ENCODE measurements at regions not wholly inside any gene's neighbourhood (a gene's known extent, or its start where the extent isn't known, plus 50 kb on each side); places are given as distances from the start of the nearest gene placed in this dataset.

DNA sequence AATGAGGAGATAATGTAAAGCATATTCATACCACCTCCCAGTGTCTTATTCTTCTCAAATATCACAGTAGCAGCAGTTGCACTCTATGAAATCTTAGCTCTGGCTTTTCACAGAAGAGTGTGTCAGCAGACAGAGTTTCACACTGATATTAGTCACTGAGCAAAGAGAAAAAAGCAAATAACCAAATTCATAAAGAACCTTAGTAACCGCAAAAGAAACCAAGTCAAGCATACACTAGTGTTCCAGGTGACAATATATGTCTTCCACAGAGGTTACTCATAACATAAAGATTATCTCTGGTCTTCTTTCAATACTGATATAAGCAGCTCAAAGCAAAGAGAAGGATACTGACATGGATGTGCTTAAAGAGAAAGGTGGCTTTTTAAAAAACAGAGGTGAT is 181.7 kb upstream of the EDNRA start:
- DNase-seq (ENCODE audit: low spot score): no peak
- Mint-ChIP-seq H3K4me1 (ENCODE audit: unreplicated experiment) (no peaks in the 10 kb centered on the region), H3K27me3 (ENCODE audit: unreplicated experiment) (no peaks in the 10 kb centered on the region), H3K36me3 (ENCODE audit: low read depth, unreplicated experiment) (no peaks in the 10 kb centered on the region), H3K9me3 (ENCODE audit: unreplicated experiment) (no peaks in the 10 kb centered on the region), H3K27ac (ENCODE audit: unreplicated experiment) (no peak overlapping the region), H3K4me3 (ENCODE audit: unreplicated experiment) (no peak overlapping the region)
- TF ChIP-seq, protein P1, sequence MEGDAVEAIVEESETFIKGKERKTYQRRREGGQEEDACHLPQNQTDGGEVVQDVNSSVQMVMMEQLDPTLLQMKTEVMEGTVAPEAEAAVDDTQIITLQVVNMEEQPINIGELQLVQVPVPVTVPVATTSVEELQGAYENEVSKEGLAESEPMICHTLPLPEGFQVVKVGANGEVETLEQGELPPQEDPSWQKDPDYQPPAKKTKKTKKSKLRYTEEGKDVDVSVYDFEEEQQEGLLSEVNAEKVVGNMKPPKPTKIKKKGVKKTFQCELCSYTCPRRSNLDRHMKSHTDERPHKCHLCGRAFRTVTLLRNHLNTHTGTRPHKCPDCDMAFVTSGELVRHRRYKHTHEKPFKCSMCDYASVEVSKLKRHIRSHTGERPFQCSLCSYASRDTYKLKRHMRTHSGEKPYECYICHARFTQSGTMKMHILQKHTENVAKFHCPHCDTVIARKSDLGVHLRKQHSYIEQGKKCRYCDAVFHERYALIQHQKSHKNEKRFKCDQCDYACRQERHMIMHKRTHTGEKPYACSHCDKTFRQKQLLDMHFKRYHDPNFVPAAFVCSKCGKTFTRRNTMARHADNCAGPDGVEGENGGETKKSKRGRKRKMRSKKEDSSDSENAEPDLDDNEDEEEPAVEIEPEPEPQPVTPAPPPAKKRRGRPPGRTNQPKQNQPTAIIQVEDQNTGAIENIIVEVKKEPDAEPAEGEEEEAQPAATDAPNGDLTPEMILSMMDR (IDR thresholded peaks at IDR 0.05; ENCODE audit: unreplicated experiment): no peak

DNA sequence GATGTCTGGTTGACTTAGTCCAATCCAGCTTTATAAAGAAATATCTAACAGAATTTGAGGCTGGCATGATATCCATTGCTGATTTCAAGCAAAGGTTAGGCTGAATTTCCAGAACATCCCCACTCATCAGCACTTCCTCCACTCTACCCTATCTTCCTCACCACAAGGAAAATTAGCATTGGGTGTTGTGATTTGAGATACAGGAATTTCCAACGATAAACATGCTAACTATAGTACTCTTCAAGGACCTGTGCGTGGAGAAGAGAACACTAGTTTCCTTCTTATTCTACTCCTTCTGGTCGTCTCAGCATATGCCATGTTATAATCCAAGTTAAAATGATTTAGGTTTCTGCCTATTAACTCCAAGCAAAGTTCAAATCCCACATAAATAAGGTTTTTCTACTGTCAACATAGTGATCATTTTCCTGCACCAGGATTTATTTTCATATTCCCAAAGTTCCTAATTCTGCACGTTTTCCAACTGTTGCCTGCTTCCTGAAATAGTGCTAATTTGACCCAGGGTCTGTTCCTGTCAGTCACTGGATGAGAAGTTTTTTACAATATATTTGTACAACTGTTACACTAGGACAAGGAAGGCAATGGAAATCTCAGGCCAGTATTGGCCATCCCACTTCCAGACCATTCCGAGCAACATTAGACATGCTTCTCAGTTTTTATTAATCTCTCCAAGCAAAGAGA is 177.6 kb upstream of the EDNRA start:
- no peaks in the 10 kb centered on the region for H3K9me3 Mint-ChIP-seq (ENCODE audit: unreplicated experiment)
- no peak overlapping the region for H3K27ac Mint-ChIP-seq (ENCODE audit: unreplicated experiment)

DNA sequence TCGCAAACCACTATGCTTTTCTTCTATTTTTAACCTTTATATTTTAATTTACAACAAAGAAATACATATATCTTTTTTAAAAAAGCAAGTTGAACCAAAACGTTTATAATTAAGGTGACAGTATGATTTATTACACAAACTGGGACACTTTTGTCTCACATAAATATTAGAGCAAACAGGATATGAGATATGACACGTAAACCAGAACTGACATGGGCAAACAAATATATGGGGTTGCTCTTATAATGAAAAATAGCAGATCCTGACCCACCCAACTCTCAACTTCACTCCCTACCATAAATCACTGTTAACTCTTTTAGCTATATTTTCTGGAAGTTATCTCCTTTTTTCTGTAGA is 177.0 kb upstream of the EDNRA start:
- no peak overlapping the region for H3K27ac Mint-ChIP-seq (ENCODE audit: unreplicated experiment)
- no peak for DNase-seq (ENCODE audit: low spot score)
- H3K9me3 Mint-ChIP-seq (ENCODE audit: unreplicated experiment): no peaks in the 10 kb centered on the region
- H3K4me1 Mint-ChIP-seq (ENCODE audit: unreplicated experiment): no peaks in the 10 kb centered on the region
- H3K27me3 Mint-ChIP-seq (ENCODE audit: unreplicated experiment): no peaks in the 10 kb centered on the region
- no peaks in the 10 kb centered on the region for H3K36me3 Mint-ChIP-seq (ENCODE audit: low read depth, unreplicated experiment)
- TF ChIP-seq, protein P1 (IDR thresholded peaks at IDR 0.05; ENCODE audit: unreplicated experiment): no peak
- H3K4me3 Mint-ChIP-seq (ENCODE audit: unreplicated experiment): no peak overlapping the region

More for the DNA sequence above, 177.6 kb upstream of the EDNRA start:
- Mint-ChIP-seq H3K27me3 (ENCODE audit: unreplicated experiment) (no peaks in the 10 kb centered on the region), H3K36me3 (ENCODE audit: low read depth, unreplicated experiment) (no peaks in the 10 kb centered on the region), H3K4me1 (ENCODE audit: unreplicated experiment) (no peaks in the 10 kb centered on the region), H3K4me3 (ENCODE audit: unreplicated experiment) (no peak overlapping the region)
- DNase-seq (ENCODE audit: low spot score): no peak
- TF ChIP-seq, protein P1 (IDR thresholded peaks at IDR 0.05; ENCODE audit: unreplicated experiment): no peak

DNA sequence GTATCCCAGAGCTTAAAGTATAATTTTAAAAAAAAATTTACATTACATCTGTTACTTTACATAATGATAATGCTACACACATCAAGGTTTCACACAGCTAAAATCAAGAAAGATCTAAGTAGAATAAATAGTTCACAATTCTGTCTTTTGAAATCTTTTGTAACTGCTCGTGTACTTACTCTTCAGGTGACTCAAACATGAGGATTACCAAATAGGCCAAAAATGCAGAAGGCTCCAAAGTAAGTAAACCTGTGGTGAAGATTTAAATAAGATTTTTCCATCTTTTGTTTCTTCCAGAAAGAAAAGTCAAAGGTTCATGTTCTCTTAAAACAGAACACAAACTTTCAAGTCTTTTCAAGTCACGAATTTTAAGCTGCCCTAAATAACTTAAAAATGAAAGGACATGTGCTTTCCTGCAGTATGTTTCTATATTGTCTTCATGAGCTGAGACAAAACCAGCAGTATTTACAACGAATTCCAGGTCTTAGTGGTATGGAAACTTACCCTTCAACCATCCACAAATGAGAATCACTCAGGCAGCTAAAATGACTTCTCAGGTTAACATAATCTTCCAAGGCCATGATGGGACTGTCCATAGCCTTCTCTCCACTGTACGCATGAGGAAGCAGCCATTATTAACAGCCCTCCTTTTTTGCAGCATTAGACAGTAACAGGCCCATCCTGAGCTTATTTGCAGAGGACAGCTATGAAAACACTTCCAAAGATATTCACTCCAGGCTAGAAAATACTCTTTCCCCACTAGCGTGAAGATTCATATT is 172.8 kb upstream of the EDNRA start:
- no peaks in the 10 kb centered on the region for H3K4me1 Mint-ChIP-seq (ENCODE audit: unreplicated experiment)
- no peak overlapping the region for H3K27ac Mint-ChIP-seq (ENCODE audit: unreplicated experiment)
- no peaks in the 10 kb centered on the region for H3K9me3 Mint-ChIP-seq (ENCODE audit: unreplicated experiment)
- H3K4me3 Mint-ChIP-seq (ENCODE audit: unreplicated experiment): no peak overlapping the region
- no peaks in the 10 kb centered on the region for H3K36me3 Mint-ChIP-seq (ENCODE audit: low read depth, unreplicated experiment)
- peaks cover 1% of the 10 kb centered on the region for H3K27me3 Mint-ChIP-seq (ENCODE audit: unreplicated experiment)
- TF ChIP-seq, protein P1 (IDR thresholded peaks at IDR 0.05; ENCODE audit: unreplicated experiment): no peak
- no peak for DNase-seq (ENCODE audit: low spot score)

DNA sequence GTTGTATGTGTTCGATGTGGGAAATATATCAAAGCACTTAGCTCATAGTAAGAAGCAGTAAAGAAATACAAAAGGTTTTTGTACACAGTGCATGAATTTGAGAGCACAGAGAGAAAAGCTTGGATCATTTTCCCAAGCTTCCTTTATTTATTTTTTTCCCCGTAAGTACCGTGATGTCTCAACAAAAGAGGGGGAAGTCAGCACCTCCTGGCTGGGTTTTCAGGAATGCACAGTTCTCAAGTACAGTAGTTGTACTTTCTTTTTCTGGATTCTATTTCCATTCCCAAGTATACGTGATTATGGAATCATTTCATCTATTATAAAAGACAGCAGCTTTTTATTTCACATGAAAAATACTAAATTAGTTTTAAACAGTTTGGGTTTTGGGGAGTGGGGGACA is 171.5 kb upstream of the EDNRA start:
- no peak for DNase-seq (ENCODE audit: low spot score)
- Mint-ChIP-seq H3K9me3 (ENCODE audit: unreplicated experiment) (no peaks in the 10 kb centered on the region), H3K36me3 (ENCODE audit: low read depth, unreplicated experiment) (no peaks in the 10 kb centered on the region), H3K27me3 (ENCODE audit: unreplicated experiment) (peaks cover 1% of the 10 kb centered on the region), H3K4me3 (ENCODE audit: unreplicated experiment) (no peak overlapping the region), H3K4me1 (ENCODE audit: unreplicated experiment) (no peaks in the 10 kb centered on the region), H3K27ac (ENCODE audit: unreplicated experiment) (no peak overlapping the region)
- TF ChIP-seq, protein P1 (IDR thresholded peaks at IDR 0.05; ENCODE audit: unreplicated experiment): no peak

Measured in endothelial cell (in vitro differentiated cells).